Left ventricle myocardium inferior (tissue), 1 donor: ENCODE measurements at regions not wholly inside any gene's neighbourhood (a gene's known extent, or its start where the extent isn't known, plus 50 kb on each side); places are given as distances from the start of the nearest gene placed in this dataset.

ENCODE experiments used
- DNase-seq: peaks from one replicate; pipeline ENCODE4 v3.0.0-alpha.2; 2020
- H3K27ac ChIP-seq: fragments of 200-600 bp; replicated peaks from 2 replicates; pipeline ENCODE4 v1.8.0; 2021
- H3K27me3 ChIP-seq: fragments of 200-600 bp; 2 replicates; pipeline ENCODE4 v1.8.0; 2021; ENCODE audit warnings: low read depth
- H3K36me3 ChIP-seq: fragments of 200-600 bp; 2 replicates; pipeline ENCODE4 v1.8.0; 2021
- H3K4me1 ChIP-seq: fragments of 200-600 bp; 2 replicates; pipeline ENCODE4 v1.8.0; 2021
- H3K4me3 ChIP-seq: fragments of 200-600 bp; 2 replicates; pipeline ENCODE4 v1.8.0; 2021; ENCODE audit warnings: mild to moderate bottlenecking, moderate library complexity
- H3K9me3 ChIP-seq: fragments of 200-600 bp; replicated peaks from 2 replicates; pipeline ENCODE4 v1.8.0; 2021
- CTCF ChIP-seq: fragments of 200-600 bp; IDR thresholded peaks from 2 replicates; pipeline ENCODE4 v1.8.0; 2021; ENCODE audit warnings: antibody characterized with exemption, mild to moderate bottlenecking, borderline replicate concordance
- intact Hi-C: fragments of 100-400 bp; cut with micrococcal nuclease; formaldehyde crosslinking; loops from one replicate; pipeline ENCODE4 v1.11.0; 2022
- donor health status: DM: no; HTN: yes; CAD: no; lungs with severe emphysema.

GRCh38 chr2:48886919-48887318 is 131.4 kb upstream of the LHCGR start:
- no peak overlapping the region for H3K27ac ChIP-seq
- H3K4me3 ChIP-seq = no peak overlapping the region
- no peak for TF ChIP-seq CTCF
- intact Hi-C loops = no loop called here
- H3K36me3 ChIP-seq = no peaks in the 10 kb centered on the region
- no peak for DNase-seq
- no peaks in the 10 kb centered on the region for H3K4me1 ChIP-seq
- H3K27me3 ChIP-seq = peaks cover 25% of the 10 kb centered on the region
- no peaks in the 10 kb centered on the region for H3K9me3 ChIP-seq

GRCh38 chr2:48885841-48886240 is 130.3 kb upstream of the LHCGR start:
- no peak for DNase-seq
- Histone ChIP-seq H3K9me3 (no peaks in the 10 kb centered on the region), H3K4me1 (no peaks in the 10 kb centered on the region), H3K4me3 (no peak overlapping the region), H3K27ac (no peak overlapping the region), H3K27me3 (peaks cover 19% of the 10 kb centered on the region), H3K36me3 (no peaks in the 10 kb centered on the region)
- no peak for TF ChIP-seq CTCF
- intact Hi-C loops = no loop called here

- Histone ChIP-seq H3K4me1 (no peaks in the 10 kb centered on the region), H3K9me3 (no peaks in the 10 kb centered on the region), H3K27ac (no peak overlapping the region), H3K27me3 (peaks cover 40% of the 10 kb centered on the region), H3K4me3 (no peak overlapping the region), H3K36me3 (no peaks in the 10 kb centered on the region)
- no peak for TF ChIP-seq CTCF
- no peak for DNase-seq
- intact Hi-C loops = no loop called here
Observed at GRCh38 chr2:48883661-48884060, 128.1 kb upstream of the LHCGR start.

GRCh38 chr2:48874282-48874681 is 118.8 kb upstream of the LHCGR start:
- H3K27ac ChIP-seq = no peak overlapping the region
- TF ChIP-seq CTCF = no peak
- no peaks in the 10 kb centered on the region for H3K36me3 ChIP-seq
- H3K27me3 ChIP-seq = peaks cover 47% of the 10 kb centered on the region
- no peak overlapping the region for H3K4me3 ChIP-seq
- H3K4me1 ChIP-seq = no peaks in the 10 kb centered on the region
- no peaks in the 10 kb centered on the region for H3K9me3 ChIP-seq
- intact Hi-C loops = no loop called here
- no peak for DNase-seq

- Histone ChIP-seq H3K36me3 (no peaks in the 10 kb centered on the region), H3K9me3 (no peaks in the 10 kb centered on the region), H3K27ac (no peak overlapping the region), H3K4me3 (no peak overlapping the region), H3K4me1 (no peaks in the 10 kb centered on the region), H3K27me3 (peaks cover 41% of the 10 kb centered on the region)
- DNase-seq = no peak
- TF ChIP-seq CTCF = no peak
- intact Hi-C loops = no loop called here
Observed at GRCh38 chr2:48873666-48874065, 118.1 kb upstream of the LHCGR start.

- Histone ChIP-seq H3K27ac (no peak overlapping the region), H3K27me3 (peaks cover 18% of the 10 kb centered on the region), H3K4me3 (no peak overlapping the region), H3K4me1 (no peaks in the 10 kb centered on the region), H3K9me3 (no peaks in the 10 kb centered on the region), H3K36me3 (no peaks in the 10 kb centered on the region)
- no peak for DNase-seq
- no peak for TF ChIP-seq CTCF
- intact Hi-C loops = no loop called here
Observed at GRCh38 chr2:48870942-48871341, 115.4 kb upstream of the LHCGR start.
